Keratinocyte (primary cell): ENCODE measurements at regions not wholly inside any gene's neighbourhood (a gene's known extent, or its start where the extent isn't known, plus 50 kb on each side); places are given as distances from the start of the nearest gene placed in this dataset.

Source experiments
- DNase-seq: peaks from one replicate; pipeline ENCODE4 v3.0.0-alpha.2; 2011; ENCODE audit warnings: low read depth, missing footprints, low spot score
- FAIRE-seq: peaks from 2 replicates; lab custom pipeline; 2011; peaks lifted over from hg19 to GRCh38; lab: Jason Lieb, UNC
- H2AFZ ChIP-seq: 2 replicates; pipeline ENCODE4 v1.6.0; 2012; ENCODE audit warnings: low read length, control low read depth, inconsistent platforms; ENCODE audit not compliant: control insufficient read depth
- H3K27ac ChIP-seq: 2 replicates; pipeline ENCODE4 v1.5.1; 2011; ENCODE audit warnings: low read length; ENCODE audit not compliant: control insufficient read depth, insufficient read depth
- H3K27me3 ChIP-seq: 3 replicates; pipeline ENCODE4 v1.6.0; 2011; ENCODE audit warnings: low read length; ENCODE audit not compliant: control insufficient read depth, insufficient read depth; ENCODE audit errors: extremely low read depth
- H3K36me3 ChIP-seq, 2 experiments: 2 replicates in 1 of 2; 3 replicates in 1 of 2; pipeline ENCODE4 v1.5.1; 2011; ENCODE audit warnings: low read length in 2 of 2, mild to moderate bottlenecking in 1 of 2; ENCODE audit not compliant: control insufficient read depth in 2 of 2, insufficient read depth in 2 of 2; ENCODE audit errors: extremely low read depth in 1 of 2
- H3K4me1 ChIP-seq: 3 replicates; pipeline ENCODE4 v1.5.1; 2011; ENCODE audit warnings: low read length; ENCODE audit not compliant: control insufficient read depth, insufficient read depth; ENCODE audit errors: extremely low read depth
- H3K4me2 ChIP-seq: 3 replicates; pipeline ENCODE4 v1.6.0; 2011; ENCODE audit warnings: low read depth, low read length; ENCODE audit not compliant: control insufficient read depth, insufficient read depth; ENCODE audit errors: extremely low read depth
- H3K4me3 ChIP-seq, 3 experiments: fragments of 200-600 bp in 1 of 3; sonication (generic) in 1 of 3; 2 replicates in 2 of 3; 3 replicates in 1 of 3; pipeline ENCODE4 v1.5.1; 2011 to 2016; ENCODE audit warnings: low read length in 3 of 3, mild to moderate bottlenecking in 3 of 3, control low read depth in 2 of 3, inconsistent platforms in 1 of 3, low read depth in 1 of 3, mixed read lengths in 1 of 3, mixed run types in 1 of 3, moderate library complexity in 1 of 3; ENCODE audit not compliant: control insufficient read depth in 2 of 3, insufficient read depth in 2 of 3; ENCODE audit errors: extremely low read depth in 1 of 3
- H3K79me2 ChIP-seq: 2 replicates; pipeline ENCODE4 v1.6.0; 2012; ENCODE audit warnings: low read length; ENCODE audit not compliant: control insufficient read depth, insufficient read depth
- H3K9ac ChIP-seq: 3 replicates; pipeline ENCODE4 v1.6.0; 2011; ENCODE audit warnings: low read length; ENCODE audit not compliant: control insufficient read depth, insufficient read depth; ENCODE audit errors: extremely low read depth
- H3K9me1 ChIP-seq: 3 replicates; pipeline ENCODE4 v1.6.0; 2011; ENCODE audit warnings: low read length; ENCODE audit not compliant: control insufficient read depth, insufficient read depth; ENCODE audit errors: extremely low read depth
- H3K9me3 ChIP-seq: 2 replicates; pipeline ENCODE4 v1.5.1; 2012; ENCODE audit warnings: low read depth, low read length; ENCODE audit not compliant: control insufficient read depth
- H4K20me1 ChIP-seq: 3 replicates; pipeline ENCODE4 v1.6.0; 2011; ENCODE audit warnings: low read length; ENCODE audit not compliant: control insufficient read depth, insufficient read depth; ENCODE audit errors: extremely low read depth
- CTCF ChIP-seq, 3 experiments: IDR thresholded peaks in 1 of 3; conservative IDR thresholded peaks in 1 of 3; optimal IDR thresholded peaks in 1 of 3; 2 replicates in 2 of 3; 3 replicates in 1 of 3; pipeline versions ENCODE3 to v1.5.1; 2011; ENCODE audit warnings: low read length in 3 of 3, mild to moderate bottlenecking in 3 of 3, moderate library complexity in 2 of 3, control low read depth in 1 of 3, inconsistent platforms in 1 of 3; ENCODE audit not compliant: insufficient read depth in 2 of 3; ENCODE audit errors: extremely low read depth in 1 of 3
- EZH2 ChIP-seq: IDR thresholded peaks from one replicate; pipeline ENCODE4 v1.6.1; 2012; ENCODE audit warnings: inconsistent platforms, mild to moderate bottlenecking, low read length, moderate library complexity
- dilution Hi-C: fragments of 300-500 bp; cut with MboI; formaldehyde crosslinking; loops from one replicate; pipeline ENCODE4 v1.7.0; 2020; ENCODE audit warnings: low sequenced_read_pairs; ENCODE audit not compliant: extremely low pct_ligation_motif_present

GRCh38 chr11:69423181-69423580 lies 58.3 kb upstream of the LINC01488 start:
- Histone ChIP-seq H3K79me2 (no peaks in the 10 kb centered on the region), H3K36me3 (no peaks in the 10 kb centered on the region), H3K9me1 (no peaks in the 10 kb centered on the region), H3K9ac (no peak overlapping the region), H3K4me3 (no peak overlapping the region), H3K4me2 (no peak overlapping the region), H2AFZ (no peak overlapping the region), H4K20me1 (no peaks in the 10 kb centered on the region), H3K9me3 (no peaks in the 10 kb centered on the region), H3K27me3 (no peaks in the 10 kb centered on the region), H3K27ac (no peak overlapping the region), H3K4me1 (peaks cover 9% of the 10 kb centered on the region)
- no peak for DNase-seq
- no peak for TF ChIP-seq CTCF (optimal IDR thresholded peaks at IDR 0.05 in 1 of 3, IDR thresholded peaks at IDR 0.05 in 1 of 3, conservative IDR thresholded peaks at IDR 0.05 in 1 of 3; ENCODE audit: extremely low read depth in 1 of 3, insufficient read depth in 2 of 3, low read length in 3 of 3)
- no peak for TF ChIP-seq EZH2
- dilution Hi-C loops, result no loop called here
- no peak for FAIRE-seq

GRCh38 chr11:69423611-69424385 lies 57.7 kb upstream of the LINC01488 start:
- Histone ChIP-seq H3K9me1 (no peaks in the 10 kb centered on the region), H3K27ac (no peak overlapping the region), H3K27me3 (peaks cover 3% of the 10 kb centered on the region), H3K36me3 (no peaks in the 10 kb centered on the region), H4K20me1 (no peaks in the 10 kb centered on the region), H3K79me2 (no peaks in the 10 kb centered on the region), H2AFZ (no peak overlapping the region), H3K9ac (no peak overlapping the region), H3K4me2 (no peak overlapping the region), H3K4me1 (peaks cover 9% of the 10 kb centered on the region), H3K9me3 (no peaks in the 10 kb centered on the region), H3K4me3 (no peak overlapping the region)
- FAIRE-seq, result no peak
- DNase-seq, result no peak
- no peak for TF ChIP-seq EZH2
- TF ChIP-seq CTCF (optimal IDR thresholded peaks at IDR 0.05 in 1 of 3, IDR thresholded peaks at IDR 0.05 in 1 of 3, conservative IDR thresholded peaks at IDR 0.05 in 1 of 3; ENCODE audit: extremely low read depth in 1 of 3, insufficient read depth in 2 of 3, low read length in 3 of 3), result no peak
- dilution Hi-C loops, result no loop called here
